ENCODE measurements at regions not wholly inside any gene's neighbourhood (a gene's known extent, or its start where the extent isn't known, plus 50 kb on each side); places are given as distances from the start of the nearest gene placed in this dataset.

GRCh38 chr5:158245513-158245912 lies 386.6 kb upstream of the CLINT1 start:
- no peak for TF ChIP-seq CTCF (IDR thresholded peaks at IDR 0.05; ENCODE audit: borderline replicate concordance, extremely low read depth, low read length, poor library complexity, severe bottlenecking)
- TF ChIP-seq EZH2 (IDR thresholded peaks at IDR 0.05; ENCODE audit: borderline replicate concordance, low read depth, low read length, severe bottlenecking) = no peak
